Ishikawa (cell line): ENCODE measurements at regions not wholly inside any gene's neighbourhood (a gene's known extent, or its start where the extent isn't known, plus 50 kb on each side); places are given as distances from the start of the nearest gene placed in this dataset.

Experiments
- CEBPB ChIP-seq: IDR thresholded peaks from 2 replicates; pipeline ENCODE4 v1.6.1; 2012
- CREB1 ChIP-seq: IDR thresholded peaks from 2 replicates; pipeline ENCODE4 v1.6.1; 2012; ENCODE audit warnings: low read depth
- EGR1 ChIP-seq: IDR thresholded peaks from 2 replicates; pipeline ENCODE4 v1.6.1; 2012
- EP300 ChIP-seq: IDR thresholded peaks from 2 replicates; pipeline ENCODE4 v1.6.1; 2012; ENCODE audit warnings: borderline replicate concordance
- FOXM1 ChIP-seq: IDR thresholded peaks from 2 replicates; pipeline ENCODE4 v1.6.1; 2012; ENCODE audit warnings: low read depth, borderline replicate concordance
- NFIC ChIP-seq: IDR thresholded peaks from 2 replicates; pipeline ENCODE4 v1.6.1; 2012
- RAD21 ChIP-seq: IDR thresholded peaks from 2 replicates; pipeline ENCODE4 v1.6.1; 2012; ENCODE audit warnings: low read depth
- TAF1 ChIP-seq: IDR thresholded peaks from 2 replicates; pipeline ENCODE4 v1.6.1; 2012; ENCODE audit warnings: low read depth, mild to moderate bottlenecking
- TCF12 ChIP-seq: IDR thresholded peaks from 2 replicates; pipeline ENCODE4 v1.6.1; 2012; ENCODE audit warnings: low read depth
- TEAD4 ChIP-seq: IDR thresholded peaks from 2 replicates; pipeline ENCODE4 v1.6.1; 2012
- YY1 ChIP-seq: IDR thresholded peaks from 2 replicates; pipeline ENCODE4 v1.6.1; 2012; ENCODE audit warnings: low read depth
- ZBTB7A ChIP-seq: IDR thresholded peaks from 2 replicates; pipeline ENCODE4 v1.6.1; 2012; ENCODE audit warnings: low read depth
- TF ChIP-seq, protein P1 (sequence below): IDR thresholded peaks from 2 replicates; pipeline ENCODE4 v1.6.1; 2012; ENCODE audit warnings: low read depth, mild to moderate bottlenecking
- TF ChIP-seq, protein P2 (sequence below): IDR thresholded peaks from 2 replicates; pipeline ENCODE4 v1.6.1; 2012
- TF ChIP-seq, protein P3 (sequence below): IDR thresholded peaks from 2 replicates; pipeline ENCODE4 v1.6.1; 2012

DNA sequence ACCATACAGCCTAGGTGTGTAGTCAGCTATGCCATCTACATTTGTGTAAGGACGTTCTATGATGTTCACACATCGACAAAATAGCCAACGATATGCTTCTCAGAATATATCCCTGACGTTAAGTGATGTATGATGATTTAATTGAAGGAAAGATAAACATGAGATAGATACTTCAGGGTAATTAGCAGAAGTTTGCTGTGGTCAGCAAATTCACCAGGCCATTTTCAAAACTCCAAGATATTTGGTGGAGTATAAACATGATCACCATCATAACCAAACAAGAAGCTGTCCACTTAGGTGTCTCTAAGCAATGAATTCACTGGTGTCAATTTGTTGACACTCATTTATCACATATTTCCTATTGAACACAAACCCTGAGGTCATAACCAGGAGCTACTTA, 885.6 kb upstream of the NR2F2 start:
- TF ChIP-seq, protein P1, sequence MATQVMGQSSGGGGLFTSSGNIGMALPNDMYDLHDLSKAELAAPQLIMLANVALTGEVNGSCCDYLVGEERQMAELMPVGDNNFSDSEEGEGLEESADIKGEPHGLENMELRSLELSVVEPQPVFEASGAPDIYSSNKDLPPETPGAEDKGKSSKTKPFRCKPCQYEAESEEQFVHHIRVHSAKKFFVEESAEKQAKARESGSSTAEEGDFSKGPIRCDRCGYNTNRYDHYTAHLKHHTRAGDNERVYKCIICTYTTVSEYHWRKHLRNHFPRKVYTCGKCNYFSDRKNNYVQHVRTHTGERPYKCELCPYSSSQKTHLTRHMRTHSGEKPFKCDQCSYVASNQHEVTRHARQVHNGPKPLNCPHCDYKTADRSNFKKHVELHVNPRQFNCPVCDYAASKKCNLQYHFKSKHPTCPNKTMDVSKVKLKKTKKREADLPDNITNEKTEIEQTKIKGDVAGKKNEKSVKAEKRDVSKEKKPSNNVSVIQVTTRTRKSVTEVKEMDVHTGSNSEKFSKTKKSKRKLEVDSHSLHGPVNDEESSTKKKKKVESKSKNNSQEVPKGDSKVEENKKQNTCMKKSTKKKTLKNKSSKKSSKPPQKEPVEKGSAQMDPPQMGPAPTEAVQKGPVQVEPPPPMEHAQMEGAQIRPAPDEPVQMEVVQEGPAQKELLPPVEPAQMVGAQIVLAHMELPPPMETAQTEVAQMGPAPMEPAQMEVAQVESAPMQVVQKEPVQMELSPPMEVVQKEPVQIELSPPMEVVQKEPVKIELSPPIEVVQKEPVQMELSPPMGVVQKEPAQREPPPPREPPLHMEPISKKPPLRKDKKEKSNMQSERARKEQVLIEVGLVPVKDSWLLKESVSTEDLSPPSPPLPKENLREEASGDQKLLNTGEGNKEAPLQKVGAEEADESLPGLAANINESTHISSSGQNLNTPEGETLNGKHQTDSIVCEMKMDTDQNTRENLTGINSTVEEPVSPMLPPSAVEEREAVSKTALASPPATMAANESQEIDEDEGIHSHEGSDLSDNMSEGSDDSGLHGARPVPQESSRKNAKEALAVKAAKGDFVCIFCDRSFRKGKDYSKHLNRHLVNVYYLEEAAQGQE, result no peak
- TF ChIP-seq CEBPB (no peak), FOXM1 (no peak), EP300 (no peak), YY1 (no peak), ZBTB7A (no peak), TAF1 (no peak), EGR1 (no peak), TCF12 (no peak)
- TF ChIP-seq, protein P2, sequence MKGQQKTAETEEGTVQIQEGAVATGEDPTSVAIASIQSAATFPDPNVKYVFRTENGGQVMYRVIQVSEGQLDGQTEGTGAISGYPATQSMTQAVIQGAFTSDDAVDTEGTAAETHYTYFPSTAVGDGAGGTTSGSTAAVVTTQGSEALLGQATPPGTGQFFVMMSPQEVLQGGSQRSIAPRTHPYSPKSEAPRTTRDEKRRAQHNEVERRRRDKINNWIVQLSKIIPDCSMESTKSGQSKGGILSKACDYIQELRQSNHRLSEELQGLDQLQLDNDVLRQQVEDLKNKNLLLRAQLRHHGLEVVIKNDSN, result no peak
- TF ChIP-seq, protein P3, sequence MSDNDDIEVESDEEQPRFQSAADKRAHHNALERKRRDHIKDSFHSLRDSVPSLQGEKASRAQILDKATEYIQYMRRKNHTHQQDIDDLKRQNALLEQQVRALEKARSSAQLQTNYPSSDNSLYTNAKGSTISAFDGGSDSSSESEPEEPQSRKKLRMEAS, result no peak

DNA sequence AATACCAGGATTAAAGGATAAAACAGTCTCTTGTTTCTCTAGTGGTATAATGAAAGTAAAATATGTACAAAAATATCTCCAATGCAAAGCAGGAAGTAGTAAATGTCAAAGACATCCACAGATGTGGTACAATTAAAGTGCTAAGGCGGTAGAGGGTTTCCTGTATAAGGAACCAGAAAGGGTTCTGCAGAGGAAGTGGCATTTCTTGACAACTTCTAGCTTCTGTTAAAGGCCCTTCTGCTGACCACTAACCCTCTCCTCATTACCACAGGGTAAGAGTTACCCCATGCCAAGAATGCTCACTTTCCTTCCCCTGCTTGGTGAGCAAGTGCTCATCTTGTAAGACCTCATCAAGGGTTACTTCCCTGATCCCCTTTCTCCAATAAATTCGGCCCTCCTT, 883.6 kb upstream of the NR2F2 start:
- TF ChIP-seq, protein P2, result no peak
- TF ChIP-seq TCF12 (no peak), CREB1 (no peak), TAF1 (no peak), EP300 (no peak), RAD21 (no peak), YY1 (no peak)
- TF ChIP-seq, protein P3, result no peak
- TF ChIP-seq, protein P1, result no peak

DNA sequence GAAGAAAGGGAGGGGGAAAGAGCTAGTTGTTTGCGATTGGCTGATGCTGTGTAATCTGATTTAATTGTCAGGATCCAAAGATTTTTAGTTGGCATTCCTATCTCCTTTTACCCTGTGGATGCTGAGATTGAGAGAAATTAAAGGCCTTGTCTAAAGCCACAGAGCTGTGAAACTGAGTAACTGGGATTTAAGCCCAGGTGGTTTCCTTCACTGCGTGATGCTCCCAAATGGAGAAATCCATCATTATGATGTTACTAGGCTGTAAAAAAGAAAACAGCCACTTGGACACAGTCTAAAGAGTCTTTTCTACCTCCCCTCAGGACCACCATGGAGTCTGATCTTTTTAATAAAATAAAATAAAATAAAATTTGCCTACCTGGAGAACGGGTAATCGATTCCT, 883.0 kb upstream of the NR2F2 start:
- TF ChIP-seq, protein P2, result no peak
- TF ChIP-seq YY1 (no peak), CREB1 (no peak), EGR1 (no peak), EP300 (no peak), ZBTB7A (no peak), NFIC (no peak), FOXM1 (no peak)
- TF ChIP-seq, protein P1, result no peak
- TF ChIP-seq, protein P3, result no peak

DNA sequence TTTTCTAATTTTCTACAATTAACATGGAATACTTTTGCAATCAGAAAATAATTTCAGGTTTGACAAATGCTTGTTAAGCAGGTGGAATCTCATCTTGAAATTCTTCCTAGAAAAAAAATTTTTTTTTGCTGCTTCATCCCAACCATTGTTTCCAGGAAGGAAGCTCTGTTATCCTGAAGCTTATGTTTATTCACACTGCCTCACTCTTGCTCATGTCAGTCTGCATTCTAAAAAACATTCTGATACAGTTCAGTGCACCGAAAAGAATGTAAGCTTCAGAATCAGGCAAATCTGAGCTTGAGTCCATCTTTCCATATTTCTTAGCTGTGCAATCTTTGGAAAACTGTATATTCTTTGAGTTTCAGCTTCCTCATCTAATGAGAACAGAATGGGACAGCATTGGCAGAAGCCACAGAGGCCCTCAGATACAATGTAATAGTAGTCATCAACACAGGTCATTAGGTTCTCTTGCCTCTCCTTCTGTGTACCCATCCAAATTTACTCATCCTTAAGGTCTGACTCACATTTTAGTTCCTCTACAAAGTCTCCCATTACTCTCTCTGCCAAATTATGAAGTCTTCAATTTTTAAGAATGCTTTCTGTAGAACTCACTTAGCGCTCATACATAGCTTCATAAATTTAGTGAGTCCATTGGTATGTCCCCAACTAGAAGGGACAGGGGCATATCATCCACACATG, 881.8 kb upstream of the NR2F2 start:
- no peak for TF ChIP-seq TEAD4
- TF ChIP-seq EP300, result no peak
- TF ChIP-seq NFIC, result no peak
- TF ChIP-seq CREB1, result no peak
- no peak for TF ChIP-seq CEBPB
- TF ChIP-seq, protein P3, result no peak
- TF ChIP-seq, protein P1, result no peak
- no peak for TF ChIP-seq YY1
- no peak for TF ChIP-seq TCF12
- TF ChIP-seq TAF1, result no peak
